ENCODE measurements at regions not wholly inside any gene's neighbourhood (a gene's known extent, or its start where the extent isn't known, plus 50 kb on each side); places are given as distances from the start of the nearest gene placed in this dataset.

DNA sequence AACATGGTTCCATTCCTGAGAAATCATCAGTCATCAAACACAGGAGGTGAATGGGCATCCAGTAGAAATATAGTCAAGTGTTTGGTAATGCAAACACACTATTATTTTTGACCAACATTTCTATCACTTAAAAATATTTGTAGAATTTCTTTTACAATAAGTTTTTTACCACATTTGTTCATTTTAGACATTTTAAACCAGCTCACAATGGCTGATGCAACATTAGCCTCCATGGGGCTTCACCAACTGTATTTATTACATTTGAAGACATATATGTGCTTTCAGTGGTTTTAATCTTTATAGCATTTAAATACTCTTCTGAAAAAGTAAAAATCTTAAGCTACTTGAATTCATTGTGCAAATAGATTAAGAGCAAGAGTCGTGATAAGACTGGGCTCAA is 1201.4 kb upstream of the TMEM132C start:
- WGBS, 4 donors: 55 to 70% (median 61%) methylated on average over 1 of the region's 1 CpG
- Histone ChIP-seq H3K36me3 (no peaks in the 10 kb centered on the region), H3K27ac (no peak overlapping the region)

GRCh38 chr12:127070515-127071157 is 1196.3 kb upstream of the TMEM132C start:
- intact Hi-C loops (cut with DNase I): no loop called here
- DNase-seq (no peak), ATAC-seq (no peak)
- Histone ChIP-seq H3K36me3 (no peaks in the 10 kb centered on the region), H3K4me1 (no peaks in the 10 kb centered on the region), H3K9me3 (no peaks in the 10 kb centered on the region), H3K27ac (no peak overlapping the region), H3K4me3 (no peak overlapping the region), H3K27me3 (peaks cover 0 to 5% (median 0%) of the 10 kb centered on the region in 9 donors)
- TF ChIP-seq, protein P1, sequence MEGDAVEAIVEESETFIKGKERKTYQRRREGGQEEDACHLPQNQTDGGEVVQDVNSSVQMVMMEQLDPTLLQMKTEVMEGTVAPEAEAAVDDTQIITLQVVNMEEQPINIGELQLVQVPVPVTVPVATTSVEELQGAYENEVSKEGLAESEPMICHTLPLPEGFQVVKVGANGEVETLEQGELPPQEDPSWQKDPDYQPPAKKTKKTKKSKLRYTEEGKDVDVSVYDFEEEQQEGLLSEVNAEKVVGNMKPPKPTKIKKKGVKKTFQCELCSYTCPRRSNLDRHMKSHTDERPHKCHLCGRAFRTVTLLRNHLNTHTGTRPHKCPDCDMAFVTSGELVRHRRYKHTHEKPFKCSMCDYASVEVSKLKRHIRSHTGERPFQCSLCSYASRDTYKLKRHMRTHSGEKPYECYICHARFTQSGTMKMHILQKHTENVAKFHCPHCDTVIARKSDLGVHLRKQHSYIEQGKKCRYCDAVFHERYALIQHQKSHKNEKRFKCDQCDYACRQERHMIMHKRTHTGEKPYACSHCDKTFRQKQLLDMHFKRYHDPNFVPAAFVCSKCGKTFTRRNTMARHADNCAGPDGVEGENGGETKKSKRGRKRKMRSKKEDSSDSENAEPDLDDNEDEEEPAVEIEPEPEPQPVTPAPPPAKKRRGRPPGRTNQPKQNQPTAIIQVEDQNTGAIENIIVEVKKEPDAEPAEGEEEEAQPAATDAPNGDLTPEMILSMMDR (IDR thresholded peaks at IDR 0.05): no peak
- TF ChIP-seq POLR2A (IDR thresholded peaks at IDR 0.05): no peak
- WGBS, 4 donors: 21 to 45% (median 30%) methylated on average over 2 of the region's 2 CpGs

More for the DNA sequence above, 1201.4 kb upstream of the TMEM132C start:
- no peak for ATAC-seq
- Histone ChIP-seq H3K4me1 (no peaks in the 10 kb centered on the region), H3K27me3 (no peaks in the 10 kb centered on the region), H3K4me3 (no peak overlapping the region), H3K9me3 (no peaks in the 10 kb centered on the region)
- DNase-seq: no peak
- TF ChIP-seq POLR2A (IDR thresholded peaks at IDR 0.05): no peak
- TF ChIP-seq, protein P1 (IDR thresholded peaks at IDR 0.05): no peak
- intact Hi-C loops (cut with DNase I): no loop called here

DNA sequence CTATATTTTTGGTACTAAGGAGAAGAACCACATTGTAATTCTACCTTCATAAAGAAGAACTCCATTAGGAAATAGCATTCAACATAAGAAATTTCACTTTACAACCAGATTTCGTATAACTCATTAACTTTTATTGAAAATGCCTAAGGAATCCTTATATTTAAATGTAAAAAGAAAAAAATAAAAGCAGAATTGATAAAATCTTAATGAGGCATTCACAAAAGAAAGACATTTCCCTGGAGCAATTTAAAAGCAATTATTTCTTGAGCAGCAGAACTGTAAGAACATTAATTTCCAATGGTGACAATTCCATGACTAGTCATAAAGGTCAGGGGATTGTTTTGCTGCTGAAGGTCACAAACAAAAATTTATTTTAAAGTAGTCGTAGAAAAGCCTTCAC is 1192.8 kb upstream of the TMEM132C start:
- ATAC-seq: no peak

DNA sequence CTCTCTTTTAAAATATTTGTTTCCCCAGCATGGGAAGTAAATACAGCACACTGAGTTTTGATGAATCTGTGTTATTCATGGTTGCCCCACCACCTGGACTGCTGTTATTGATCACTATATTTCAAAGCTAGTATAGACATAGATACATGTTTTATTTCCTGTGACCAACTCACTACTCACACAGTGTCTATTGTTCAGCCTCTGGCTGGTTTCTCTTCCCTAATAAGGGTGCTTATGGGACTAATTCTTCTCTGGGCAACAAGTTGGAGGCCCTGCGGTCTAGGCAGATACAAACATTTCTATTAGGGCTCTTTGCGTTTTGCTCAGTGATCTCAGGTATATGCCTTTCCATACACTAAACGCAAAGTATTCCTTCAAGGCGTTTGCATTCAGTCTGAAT is 1191.0 kb upstream of the TMEM132C start:
- WGBS, 4 donors: 90 to 94% (median 93%) methylated on average over 4 of the region's 4 CpGs
- Histone ChIP-seq H3K4me3 (no peak overlapping the region), H3K27me3 (peaks cover 0 to 6% (median 0%) of the 10 kb centered on the region in 9 donors), H3K9me3 (no peaks in the 10 kb centered on the region), H3K36me3 (no peaks in the 10 kb centered on the region), H3K27ac (no peak overlapping the region), H3K4me1 (peaks cover 0 to 8% (median 0%) of the 10 kb centered on the region in 12 donors)
- DNase-seq: no peak
- no peak for TF ChIP-seq POLR2A (IDR thresholded peaks at IDR 0.05)
- TF ChIP-seq, protein P1 (IDR thresholded peaks at IDR 0.05): no peak
- intact Hi-C loops (cut with DNase I): no loop called here
- no peak for ATAC-seq

More for the DNA sequence above, 1192.8 kb upstream of the TMEM132C start:
- Histone ChIP-seq H3K4me1 (peaks cover 0 to 4% (median 0%) of the 10 kb centered on the region in 12 donors), H3K27ac (no peak overlapping the region), H3K27me3 (peaks cover 0 to 6% (median 0%) of the 10 kb centered on the region in 9 donors), H3K36me3 (no peaks in the 10 kb centered on the region), H3K9me3 (no peaks in the 10 kb centered on the region), H3K4me3 (no peak overlapping the region)
- DNase-seq: no peak
- WGBS, 4 donors: 69 to 76% (median 73%) methylated on average over 2 of the region's 2 CpGs
- TF ChIP-seq, protein P1 (IDR thresholded peaks at IDR 0.05): no peak
- TF ChIP-seq POLR2A (IDR thresholded peaks at IDR 0.05): no peak
- intact Hi-C loops (cut with DNase I): no loop called here

Measured in heart left ventricle (tissue), 16 donors.